HEK293 (cell line): ENCODE measurements at regions not wholly inside any gene's neighbourhood (a gene's known extent, or its start where the extent isn't known, plus 50 kb on each side); places are given as distances from the start of the nearest gene placed in this dataset.

Experiments used
- CTCF ChIA-PET: fragments of 350-600 bp; formaldehyde crosslinking; extraction: SDS; loops from one replicate; lab custom pipeline; 2021; ENCODE audit warnings: antibody characterized with exemption; lab: Yijun Ruan, JAX
- POLR2A ChIA-PET: fragments of 300-600 bp; formaldehyde crosslinking; extraction: SDS; loops from one replicate; lab custom pipeline; 2020; ENCODE audit warnings: antibody characterized with exemption, inconsistent platforms; lab: Yijun Ruan, JAX
- H3K27ac ChIP-seq: fragments of 200-500 bp; sonication (Bioruptor generic); 2 replicates; pipeline ENCODE4 v1.5.1; 2014; ENCODE audit warnings: low read depth, low read length, control low read depth, inconsistent platforms; ENCODE audit errors: extremely low read depth
- H3K36me3 ChIP-seq, 2 experiments: fragments of 200-500 bp in 1 of 2; sonication (Bioruptor generic) in 1 of 2; 1 replicate in 1 of 2; 2 replicates in 1 of 2; pipeline ENCODE4 v1.5.1; 2014 to 2017; ENCODE audit warnings: inconsistent platforms in 2 of 2, low read length in 2 of 2; ENCODE audit not compliant: control insufficient read depth in 2 of 2, insufficient read depth in 1 of 2
- H3K4me1 ChIP-seq: fragments of 200-500 bp; sonication (Bioruptor generic); 2 replicates; pipeline ENCODE4 v1.5.1; 2014; ENCODE audit warnings: mild to moderate bottlenecking, low read length, inconsistent platforms; ENCODE audit not compliant: control insufficient read depth, insufficient read depth
- H3K4me3 ChIP-seq: 2 replicates; pipeline ENCODE4 v1.5.1; 2011; ENCODE audit warnings: low read depth, mild to moderate bottlenecking, control low read depth, low read length, moderate library complexity
- H3K9me3 ChIP-seq: fragments of 200-500 bp; sonication (Bioruptor generic); 2 replicates; pipeline ENCODE4 v1.5.1; 2014; ENCODE audit warnings: low read depth, low read length, inconsistent platforms; ENCODE audit not compliant: control insufficient read depth, insufficient read depth
- PATZ1 ChIP-seq: fragments of 450-650 bp; formaldehyde crosslinking; IDR thresholded peaks from 2 replicates; pipeline ENCODE4 v1.5.1; 2016; ENCODE audit warnings: missing biosample characterization, missing genetic modification characterization
- SCRT2 ChIP-seq: fragments of 450-650 bp; formaldehyde crosslinking; IDR thresholded peaks from 2 replicates; pipeline ENCODE4 v1.5.1; 2016; ENCODE audit warnings: missing biosample characterization, missing genetic modification characterization
- ZNF19 ChIP-seq: fragments of 450-650 bp; formaldehyde crosslinking; IDR thresholded peaks from 2 replicates; pipeline ENCODE4; 2016; ENCODE audit warnings: missing biosample characterization, missing genetic modification characterization, low read depth
- ZNF274 ChIP-seq, 2 experiments: fragments of 200-500 bp in 1 of 2; fragments of 450-650 bp in 1 of 2; sonication (Bioruptor generic) in 1 of 2; formaldehyde crosslinking in 1 of 2; IDR thresholded peaks; 2 replicates each; pipeline versions ENCODE4 v1.5.1 to v1.6.1; 2014 to 2016; ENCODE audit warnings: borderline replicate concordance in 1 of 2, inconsistent platforms in 1 of 2, low read length in 1 of 2, missing biosample characterization in 1 of 2, missing genetic modification characterization in 1 of 2
- ZNF280C ChIP-seq: fragments of 450-650 bp; formaldehyde crosslinking; IDR thresholded peaks from 2 replicates; pipeline ENCODE4 v1.5.1; 2016; ENCODE audit warnings: missing biosample characterization, missing genetic modification characterization
- ZNF350 ChIP-seq: fragments of 450-650 bp; formaldehyde crosslinking; IDR thresholded peaks from 2 replicates; pipeline ENCODE4 v1.5.0; 2017; ENCODE audit warnings: missing biosample characterization, mild to moderate bottlenecking, missing genetic modification characterization
- ZNF426 ChIP-seq: fragments of 450-650 bp; formaldehyde crosslinking; IDR thresholded peaks from 2 replicates; pipeline ENCODE4 v1.5.1; 2017; ENCODE audit warnings: missing biosample characterization, missing genetic modification characterization, mild to moderate bottlenecking, inconsistent platforms, moderate library complexity
- ZNF433 ChIP-seq: fragments of 450-650 bp; formaldehyde crosslinking; IDR thresholded peaks from 2 replicates; pipeline ENCODE4 v1.5.1; 2016; ENCODE audit warnings: missing biosample characterization, missing genetic modification characterization, low read depth
- ZNF677 ChIP-seq: fragments of 450-650 bp; IDR thresholded peaks from 2 replicates; pipeline ENCODE4 v1.5.0; 2018; ENCODE audit warnings: missing biosample characterization, mild to moderate bottlenecking, missing genetic modification characterization, moderate library complexity
- ZNF776 ChIP-seq: fragments of 450-650 bp; formaldehyde crosslinking; IDR thresholded peaks from 2 replicates; pipeline ENCODE4 v1.5.0; 2017; ENCODE audit warnings: missing biosample characterization, missing genetic modification characterization, borderline replicate concordance
- ZNF843 ChIP-seq: fragments of 450-650 bp; formaldehyde crosslinking; IDR thresholded peaks from 2 replicates; pipeline ENCODE4 v1.5.1; 2016; ENCODE audit warnings: missing biosample characterization, missing genetic modification characterization
- TF ChIP-seq, protein P1 (sequence below): fragments of 450-650 bp; formaldehyde crosslinking; IDR thresholded peaks from 2 replicates; pipeline ENCODE4 v1.5.1; 2016; ENCODE audit warnings: missing biosample characterization, missing genetic modification characterization
- TF ChIP-seq, protein P2 (sequence below): fragments of 450-650 bp; formaldehyde crosslinking; IDR thresholded peaks from 2 replicates; pipeline ENCODE4 v1.5.1; 2016; ENCODE audit warnings: missing biosample characterization, missing genetic modification characterization
- TF ChIP-seq, protein P3 (sequence below): fragments of 450-650 bp; formaldehyde crosslinking; IDR thresholded peaks from 2 replicates; pipeline ENCODE4 v1.5.1; 2016; ENCODE audit warnings: missing biosample characterization, missing genetic modification characterization, borderline replicate concordance

DNA sequence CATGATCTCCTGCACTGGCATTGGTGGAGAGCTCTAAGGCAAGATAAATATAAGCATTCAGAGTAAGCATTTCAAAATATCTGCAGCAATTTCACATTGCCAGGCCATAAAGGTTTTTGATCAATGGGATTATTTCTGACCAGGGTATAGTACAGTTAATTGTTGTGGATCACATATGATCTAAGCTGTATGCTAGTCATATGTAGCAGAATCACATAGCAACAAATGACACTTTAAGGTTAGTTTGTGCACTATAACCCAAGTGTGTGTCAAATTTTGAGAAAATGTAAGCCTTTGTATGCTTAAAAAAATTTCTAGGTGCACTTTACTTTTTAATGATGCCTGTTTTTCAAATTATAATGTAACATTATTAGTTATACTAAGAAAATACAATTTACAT, 386.0 kb upstream of the ADAMTS5 start:
- no peaks in the 10 kb centered on the region for H3K9me3 ChIP-seq
- no peak overlapping the region for H3K4me3 ChIP-seq
- H3K36me3 ChIP-seq, result no peaks in the 10 kb centered on the region
- CTCF ChIA-PET, result no interaction called here
- POLR2A ChIA-PET, result no interaction called here
- H3K27ac ChIP-seq, result no peak overlapping the region
- no peaks in the 10 kb centered on the region for H3K4me1 ChIP-seq
- TF ChIP-seq ZNF433 (tag by site-specific recombination) (no peak), ZNF843 (tag by site-specific recombination) (no peak), ZNF19 (tag by site-specific recombination) (no peak), PATZ1 (tag by site-specific recombination) (no peak)
- TF ChIP-seq, protein P1, sequence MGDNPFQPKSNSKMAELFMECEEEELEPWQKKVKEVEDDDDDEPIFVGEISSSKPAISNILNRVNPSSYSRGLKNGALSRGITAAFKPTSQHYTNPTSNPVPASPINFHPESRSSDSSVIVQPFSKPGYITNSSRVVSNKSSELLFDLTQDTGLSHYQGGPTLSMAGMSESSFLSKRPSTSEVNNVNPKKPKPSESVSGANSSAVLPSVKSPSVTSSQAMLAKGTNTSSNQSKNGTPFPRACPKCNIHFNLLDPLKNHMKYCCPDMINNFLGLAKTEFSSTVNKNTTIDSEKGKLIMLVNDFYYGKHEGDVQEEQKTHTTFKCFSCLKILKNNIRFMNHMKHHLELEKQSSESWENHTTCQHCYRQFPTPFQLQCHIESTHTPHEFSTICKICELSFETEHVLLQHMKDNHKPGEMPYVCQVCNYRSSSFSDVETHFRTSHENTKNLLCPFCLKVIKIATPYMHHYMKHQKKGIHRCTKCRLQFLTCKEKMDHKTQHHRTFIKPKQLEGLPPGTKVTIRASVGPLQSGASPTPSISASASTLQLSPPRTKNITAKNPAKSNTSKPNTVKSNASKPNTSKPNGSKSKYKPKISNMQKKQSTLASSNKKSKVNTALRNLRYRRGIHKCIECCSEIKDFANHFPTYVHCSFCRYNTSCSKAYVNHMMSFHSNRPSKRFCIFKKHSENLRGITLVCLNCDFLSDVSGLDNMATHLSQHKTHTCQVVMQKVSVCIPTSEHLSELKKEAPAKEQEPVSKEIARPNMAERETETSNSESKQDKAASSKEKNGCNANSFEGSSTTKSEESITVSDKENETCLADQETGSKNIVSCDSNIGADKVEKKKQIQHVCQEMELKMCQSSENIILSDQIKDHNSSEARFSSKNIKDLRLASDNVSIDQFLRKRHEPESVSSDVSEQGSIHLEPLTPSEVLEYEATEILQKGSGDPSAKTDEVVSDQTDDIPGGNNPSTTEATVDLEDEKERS (tag by site-specific recombination), result no peak
- TF ChIP-seq, all 188 proteins: peak for 0

GRCh38 chr21:27346041-27346448, 379.2 kb upstream of the ADAMTS5 start:
- Histone ChIP-seq H3K36me3 (no peaks in the 10 kb centered on the region), H3K9me3 (no peaks in the 10 kb centered on the region), H3K4me3 (no peak overlapping the region), H3K4me1 (no peaks in the 10 kb centered on the region), H3K27ac (no peak overlapping the region)
- POLR2A ChIA-PET, result no interaction called here
- CTCF ChIA-PET, result no interaction called here
- TF ChIP-seq ZNF426 (tag by site-specific recombination) (no peak), ZNF274 (IDR thresholded peaks at IDR 0.05; ENCODE audit: low read length) (no peak), ZNF274 (tag by site-specific recombination; IDR thresholded peaks at IDR 0.05; ENCODE audit: borderline replicate concordance) (no peak)
- TF ChIP-seq, protein P2, sequence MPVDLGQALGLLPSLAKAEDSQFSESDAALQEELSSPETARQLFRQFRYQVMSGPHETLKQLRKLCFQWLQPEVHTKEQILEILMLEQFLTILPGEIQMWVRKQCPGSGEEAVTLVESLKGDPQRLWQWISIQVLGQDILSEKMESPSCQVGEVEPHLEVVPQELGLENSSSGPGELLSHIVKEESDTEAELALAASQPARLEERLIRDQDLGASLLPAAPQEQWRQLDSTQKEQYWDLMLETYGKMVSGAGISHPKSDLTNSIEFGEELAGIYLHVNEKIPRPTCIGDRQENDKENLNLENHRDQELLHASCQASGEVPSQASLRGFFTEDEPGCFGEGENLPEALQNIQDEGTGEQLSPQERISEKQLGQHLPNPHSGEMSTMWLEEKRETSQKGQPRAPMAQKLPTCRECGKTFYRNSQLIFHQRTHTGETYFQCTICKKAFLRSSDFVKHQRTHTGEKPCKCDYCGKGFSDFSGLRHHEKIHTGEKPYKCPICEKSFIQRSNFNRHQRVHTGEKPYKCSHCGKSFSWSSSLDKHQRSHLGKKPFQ (tag by site-specific recombination), result no peak
- TF ChIP-seq, all 188 proteins: peak for 0

DNA sequence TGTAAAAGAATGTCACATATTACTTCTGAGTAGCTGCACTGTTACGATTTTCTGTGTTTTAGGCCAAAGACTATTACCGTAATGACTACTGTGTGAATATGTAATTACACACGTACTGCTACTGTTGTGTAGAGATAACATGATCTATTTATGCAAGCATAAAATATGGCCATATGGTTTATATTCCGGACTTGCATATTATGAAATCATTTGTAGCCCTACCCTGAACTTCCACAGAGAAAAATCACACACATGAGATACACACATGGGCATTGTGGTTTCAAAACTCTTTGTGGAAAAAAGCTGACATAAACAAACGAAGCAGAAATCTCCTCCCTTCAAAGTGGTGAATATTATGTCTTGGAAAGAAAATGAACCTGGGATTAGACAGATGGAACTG, 373.0 kb upstream of the ADAMTS5 start:
- Histone ChIP-seq H3K9me3 (no peaks in the 10 kb centered on the region), H3K4me1 (no peaks in the 10 kb centered on the region), H3K27ac (no peak overlapping the region), H3K4me3 (no peak overlapping the region), H3K36me3 (no peaks in the 10 kb centered on the region)
- ChIA-PET POLR2A (no interaction called here), CTCF (no interaction called here)
- TF ChIP-seq ZNF280C (no peak), SCRT2 (tag by site-specific recombination) (no peak), ZNF350 (tag by site-specific recombination) (no peak), ZNF426 (tag by site-specific recombination) (no peak), ZNF776 (tag by site-specific recombination) (no peak), ZNF677 (no peak)
- TF ChIP-seq, protein P3, sequence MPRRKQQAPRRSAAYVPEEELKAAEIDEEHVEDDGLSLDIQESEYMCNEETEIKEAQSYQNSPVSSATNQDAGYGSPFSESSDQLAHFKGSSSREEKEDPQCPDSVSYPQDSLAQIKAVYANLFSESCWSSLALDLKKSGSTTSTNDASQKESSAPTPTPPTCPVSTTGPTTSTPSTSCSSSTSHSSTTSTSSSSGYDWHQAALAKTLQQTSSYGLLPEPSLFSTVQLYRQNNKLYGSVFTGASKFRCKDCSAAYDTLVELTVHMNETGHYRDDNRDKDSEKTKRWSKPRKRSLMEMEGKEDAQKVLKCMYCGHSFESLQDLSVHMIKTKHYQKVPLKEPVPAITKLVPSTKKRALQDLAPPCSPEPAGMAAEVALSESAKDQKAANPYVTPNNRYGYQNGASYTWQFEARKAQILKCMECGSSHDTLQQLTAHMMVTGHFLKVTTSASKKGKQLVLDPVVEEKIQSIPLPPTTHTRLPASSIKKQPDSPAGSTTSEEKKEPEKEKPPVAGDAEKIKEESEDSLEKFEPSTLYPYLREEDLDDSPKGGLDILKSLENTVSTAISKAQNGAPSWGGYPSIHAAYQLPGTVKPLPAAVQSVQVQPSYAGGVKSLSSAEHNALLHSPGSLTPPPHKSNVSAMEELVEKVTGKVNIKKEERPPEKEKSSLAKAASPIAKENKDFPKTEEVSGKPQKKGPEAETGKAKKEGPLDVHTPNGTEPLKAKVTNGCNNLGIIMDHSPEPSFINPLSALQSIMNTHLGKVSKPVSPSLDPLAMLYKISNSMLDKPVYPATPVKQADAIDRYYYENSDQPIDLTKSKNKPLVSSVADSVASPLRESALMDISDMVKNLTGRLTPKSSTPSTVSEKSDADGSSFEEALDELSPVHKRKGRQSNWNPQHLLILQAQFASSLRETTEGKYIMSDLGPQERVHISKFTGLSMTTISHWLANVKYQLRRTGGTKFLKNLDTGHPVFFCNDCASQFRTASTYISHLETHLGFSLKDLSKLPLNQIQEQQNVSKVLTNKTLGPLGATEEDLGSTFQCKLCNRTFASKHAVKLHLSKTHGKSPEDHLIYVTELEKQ (tag by site-specific recombination), result no peak
